HG02588 (cell line): ENCODE measurements at regions not wholly inside any gene's neighbourhood (a gene's known extent, or its start where the extent isn't known, plus 50 kb on each side); places are given as distances from the start of the nearest gene placed in this dataset.
"Not testable (repeated sequence)": the region's sequence is repeated elsewhere in the genome, so short reads cannot be mapped to it uniquely, and the experiment has no call there.

Experiments
- ATAC-seq: cut with Tn5 transposase; IDR thresholded peaks from one replicate; pipeline ENCODE4 v1.9.1; 2021; ENCODE audit warnings: mild to moderate bottlenecking, moderate library complexity; ENCODE audit not compliant: unreplicated experiment

GRCh38 chr1:221552792-221553191 is 189.1 kb downstream of the DUSP10 start:
- not testable (repeated sequence) for ATAC-seq

DNA sequence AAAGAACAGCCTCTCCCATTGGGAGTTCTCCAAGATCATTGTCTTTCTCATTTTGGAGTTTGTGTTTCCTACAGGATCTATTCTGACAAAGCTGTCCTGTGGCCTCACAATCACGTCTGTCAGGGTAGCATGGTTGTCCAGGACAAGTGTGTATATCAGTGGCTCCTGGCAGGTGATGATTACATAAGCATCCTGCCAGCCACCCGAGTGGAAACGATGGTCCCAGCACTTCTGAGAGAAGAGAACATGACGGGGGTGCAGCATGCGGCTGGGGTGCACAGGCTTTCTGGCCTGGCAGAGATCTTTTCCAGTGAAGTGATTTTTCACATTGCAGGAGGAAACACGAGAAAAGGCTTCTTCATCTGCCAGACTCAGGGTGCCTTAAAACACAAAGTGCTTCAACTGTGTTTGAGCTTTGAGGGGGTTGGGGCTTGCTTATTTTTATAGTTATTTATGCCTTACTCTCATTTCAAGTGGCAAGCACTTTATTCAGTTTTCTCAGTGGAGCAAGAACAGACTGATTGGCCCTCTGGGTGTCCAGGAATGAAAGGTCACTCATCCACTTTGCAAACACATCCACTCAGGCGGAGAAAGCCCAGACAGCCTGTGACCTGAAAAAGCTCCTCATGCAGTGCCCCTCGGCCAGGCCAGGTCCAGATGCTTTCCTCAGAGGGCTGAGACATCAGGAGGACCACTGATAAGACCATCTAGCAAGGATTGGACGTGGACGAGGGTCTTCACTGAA is 186.0 kb downstream of the DUSP10 start:
- ATAC-seq: no peak

DNA sequence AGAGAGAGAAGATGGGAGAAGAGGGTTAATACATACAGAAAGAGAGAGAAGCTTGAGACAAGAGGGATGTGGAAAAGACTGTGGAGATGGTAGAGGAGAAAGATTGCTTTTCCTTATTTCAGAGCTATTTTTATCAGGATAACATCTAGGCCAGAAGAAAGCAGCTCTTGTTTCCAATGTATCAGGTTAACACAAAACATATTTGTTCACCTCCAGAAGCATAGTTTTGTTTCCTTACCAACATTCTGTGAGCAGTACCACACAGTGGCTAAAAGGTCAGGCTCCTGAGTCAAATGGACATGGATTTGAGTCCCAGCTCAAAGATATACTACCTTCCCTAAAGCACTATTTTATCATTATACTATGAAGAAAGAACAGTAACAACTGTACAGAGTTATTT is 185.5 kb downstream of the DUSP10 start:
- ATAC-seq: no peak

GRCh38 chr1:221557013-221557412 is 184.9 kb downstream of the DUSP10 start:
- no peak for ATAC-seq

DNA sequence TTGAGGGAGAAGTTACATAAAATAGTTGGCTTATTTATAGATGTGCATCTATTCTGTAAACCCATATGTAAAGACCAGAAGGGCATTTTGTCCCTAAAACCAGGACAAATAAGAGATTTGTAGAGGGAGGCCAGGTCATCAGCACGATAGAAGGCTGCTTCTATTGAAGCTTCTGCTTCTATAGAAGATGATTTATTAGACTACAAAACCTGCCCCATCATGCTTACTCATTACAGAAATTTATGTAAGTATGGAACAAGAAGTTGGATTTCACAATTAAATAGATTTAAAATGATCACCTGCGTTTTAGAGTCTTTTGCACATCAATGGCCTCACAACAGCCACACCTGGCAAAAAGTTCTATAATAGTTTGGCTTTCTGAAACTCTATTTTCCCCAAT is 183.5 kb downstream of the DUSP10 start:
- no peak for ATAC-seq

- ATAC-seq: no peak
These were observed 182.0 kb downstream of the DUSP10 start for GRCh38 chr1:221559911-221560310.

DNA sequence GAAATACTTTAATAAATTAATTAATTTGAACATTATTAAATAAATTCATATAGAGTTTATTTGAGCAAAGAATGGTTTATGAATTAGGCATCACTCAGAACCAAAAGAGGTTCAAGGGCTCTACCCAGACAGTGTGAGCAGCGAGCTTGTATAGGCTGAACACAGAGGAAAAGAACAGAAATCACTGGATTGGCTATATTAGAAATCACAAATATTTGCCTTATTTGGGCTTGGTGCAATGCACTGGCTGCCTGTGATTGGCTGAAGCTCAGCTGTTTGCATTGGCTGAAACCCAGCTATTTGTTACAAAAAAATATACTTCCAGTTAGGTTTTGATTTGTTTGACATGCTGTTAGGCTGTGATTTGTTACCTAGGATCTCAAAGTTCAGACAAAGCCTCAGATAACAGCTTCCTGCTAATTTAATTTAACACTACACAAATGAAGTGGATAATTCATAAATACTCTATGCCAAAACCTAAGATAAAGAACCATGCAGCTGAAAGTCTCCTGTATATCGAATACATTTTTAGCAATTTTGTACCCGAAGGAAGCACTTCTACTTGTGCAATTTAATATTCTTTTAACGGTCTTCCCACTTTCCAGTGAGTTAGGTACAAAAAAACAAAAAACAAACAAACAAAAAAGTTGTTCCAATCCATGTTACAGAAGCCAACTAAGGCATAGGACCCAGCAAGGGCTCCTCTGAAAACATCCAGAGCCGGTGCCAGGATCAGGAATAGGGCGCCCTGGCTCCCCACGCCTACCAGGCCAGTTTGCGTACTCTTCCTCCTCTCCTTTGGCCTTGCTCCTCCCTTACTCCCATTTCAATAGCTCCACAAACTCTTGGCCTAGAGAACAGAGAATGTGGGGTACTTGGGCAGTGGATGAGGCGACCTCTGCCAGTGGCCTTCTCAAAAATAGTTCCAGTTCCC is 179.1 kb downstream of the DUSP10 start:
- ATAC-seq: no peak

GRCh38 chr1:221563476-221563921 is 178.4 kb downstream of the DUSP10 start:
- ATAC-seq: no peak

- no peak for ATAC-seq
These were observed 177.0 kb downstream of the DUSP10 start for GRCh38 chr1:221564891-221565290.

DNA sequence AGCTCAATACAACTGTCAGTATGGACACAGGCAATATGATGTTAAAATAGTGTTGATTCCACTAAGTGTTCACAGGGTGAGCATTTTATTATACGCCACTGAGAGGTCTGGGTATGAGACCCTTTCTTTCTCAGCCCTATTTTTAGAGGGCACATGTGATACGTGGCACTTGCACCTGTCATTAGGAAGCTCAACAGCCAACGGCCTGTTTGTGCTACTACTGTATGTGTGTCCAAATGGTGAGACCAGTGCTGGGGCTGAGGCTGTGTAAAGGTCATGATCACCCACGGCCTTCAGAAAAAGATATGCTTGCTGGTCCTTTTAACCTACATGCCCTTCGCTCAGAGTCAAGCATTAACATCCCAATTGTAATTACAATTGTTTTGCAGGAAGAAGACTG is 176.2 kb downstream of the DUSP10 start:
- ATAC-seq: no peak

DNA sequence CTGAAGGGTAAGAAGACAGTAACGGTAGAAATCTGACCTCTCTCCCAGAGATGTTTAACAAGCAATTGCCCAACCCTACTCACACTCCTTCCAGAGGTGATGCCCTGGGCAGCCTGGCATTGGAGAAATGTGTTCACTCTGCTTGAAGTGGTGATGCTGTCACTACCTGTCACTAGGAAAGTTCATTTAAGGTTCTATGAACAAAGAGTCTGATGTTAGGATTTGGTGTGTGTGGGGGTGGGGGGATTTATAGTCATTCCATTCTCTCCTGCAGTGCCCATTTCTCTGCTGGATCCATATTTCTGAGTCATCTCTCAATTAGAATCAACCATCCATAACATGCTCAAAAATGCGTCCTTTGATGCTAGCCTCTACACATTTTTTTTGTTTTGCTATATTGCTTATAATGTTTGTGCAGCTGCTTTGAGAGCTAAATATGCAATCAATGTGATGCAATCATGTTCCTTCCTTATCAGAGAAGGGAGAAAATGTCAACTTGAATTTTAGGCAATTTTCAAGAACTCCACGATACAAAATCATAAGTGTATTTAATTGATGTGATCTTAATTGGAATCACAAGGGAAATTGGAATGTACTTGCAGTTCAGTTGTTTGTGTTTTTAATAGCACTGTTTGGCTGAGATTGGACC is 173.9 kb downstream of the DUSP10 start:
- no peak for ATAC-seq

DNA sequence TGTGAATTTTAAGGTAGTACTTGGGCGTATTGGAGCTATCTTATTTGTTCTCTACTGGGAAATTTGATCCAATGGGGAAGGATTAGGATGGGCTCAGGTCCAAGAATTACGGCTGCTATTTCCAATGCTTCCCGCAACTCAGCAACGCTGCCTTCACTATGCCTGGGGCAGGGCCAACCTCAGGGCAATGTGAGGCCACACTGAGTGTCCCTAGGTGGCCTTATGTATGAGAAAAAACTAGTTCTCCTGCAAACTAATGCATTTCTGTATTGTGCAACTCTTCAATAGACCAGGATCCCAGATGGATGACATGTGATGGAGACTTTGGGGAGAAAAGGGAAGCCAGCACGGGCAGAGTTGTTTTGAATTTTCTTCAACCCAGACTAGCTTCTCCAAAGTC is 168.1 kb downstream of the DUSP10 start:
- ATAC-seq: no peak

- ATAC-seq: no peak
These were observed 167.4 kb downstream of the DUSP10 start for GRCh38 chr1:221574529-221574928.

- ATAC-seq: no peak
These were observed 166.3 kb downstream of the DUSP10 start for GRCh38 chr1:221575605-221576004.

DNA sequence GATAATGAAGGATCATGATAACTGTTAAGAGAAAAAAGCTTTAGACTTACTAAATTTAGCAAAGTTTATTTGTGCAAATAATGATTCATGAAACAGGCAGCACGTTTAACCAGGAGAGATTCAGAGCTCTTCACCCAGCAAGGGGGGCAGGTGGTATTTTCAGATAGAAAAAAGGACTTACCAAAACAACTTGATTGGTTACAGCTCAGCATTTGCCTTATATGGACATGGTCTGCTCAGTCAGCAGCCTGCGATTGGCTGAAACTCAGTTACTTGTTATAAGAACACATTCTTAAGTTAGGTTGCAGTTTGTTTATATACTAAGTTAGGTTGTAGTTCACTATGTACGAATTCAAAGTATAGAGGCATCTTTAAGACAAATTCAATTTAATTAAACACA is 165.6 kb downstream of the DUSP10 start:
- no peak for ATAC-seq

DNA sequence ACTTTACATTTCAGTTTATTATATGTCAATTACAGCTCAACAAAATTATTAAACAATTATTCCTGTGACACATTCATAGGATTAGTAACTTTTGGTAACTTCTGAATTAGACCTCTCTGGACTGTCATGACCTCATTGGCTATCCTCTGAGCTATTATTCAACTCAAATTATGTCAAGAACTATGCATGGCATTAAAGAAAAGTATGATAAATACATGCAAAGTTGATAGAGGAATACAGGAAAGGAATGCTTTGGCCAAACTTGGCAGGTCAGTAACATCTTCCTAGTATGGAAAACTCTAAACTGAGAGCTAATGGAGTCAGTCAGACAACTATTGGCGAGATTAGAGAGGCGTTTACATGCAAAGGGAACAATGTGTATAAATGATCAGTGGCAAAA is 158.4 kb downstream of the DUSP10 start:
- ATAC-seq: no peak

DNA sequence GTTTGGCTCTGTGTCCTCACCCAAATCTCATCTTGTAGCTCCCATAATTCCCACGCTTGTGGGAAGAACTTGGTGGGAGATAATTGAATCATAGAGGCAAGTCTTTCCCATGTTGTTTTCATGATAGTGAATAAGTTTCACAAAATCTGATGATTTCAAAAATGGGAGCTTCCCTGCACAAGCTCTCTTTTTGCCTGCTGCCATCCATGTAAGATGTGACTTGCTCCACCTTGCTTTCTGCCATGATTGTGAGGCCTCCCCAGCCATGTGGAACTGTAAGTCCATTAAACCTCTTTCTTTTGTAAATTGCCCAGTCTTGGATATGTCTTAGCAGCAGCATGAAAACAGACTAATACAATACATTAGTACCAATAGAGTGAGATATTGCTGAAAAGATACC is 154.9 kb downstream of the DUSP10 start:
- not testable (repeated sequence) for ATAC-seq

- ATAC-seq: not testable (repeated sequence)
These were observed 150.6 kb downstream of the DUSP10 start for GRCh38 chr1:221591250-221591649.

DNA sequence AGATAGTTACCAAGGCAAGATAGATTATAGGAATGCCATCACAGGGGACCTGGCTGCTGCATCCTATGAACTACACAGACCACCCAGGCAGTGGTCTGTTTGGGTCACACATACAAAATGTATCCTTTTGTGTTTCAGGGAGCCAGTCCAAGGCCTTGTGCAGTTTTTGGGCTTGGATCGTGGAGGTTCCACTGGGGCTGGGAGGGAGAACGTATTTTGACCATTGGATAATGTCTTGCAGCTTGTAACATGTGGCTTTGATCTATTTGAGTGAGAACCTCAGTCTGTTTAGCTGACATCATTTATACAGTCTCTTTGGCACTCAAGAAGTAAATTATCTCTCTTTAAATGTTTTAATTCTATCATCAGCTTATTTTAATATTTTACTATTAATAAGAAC is 147.3 kb downstream of the DUSP10 start:
- ATAC-seq: no peak

DNA sequence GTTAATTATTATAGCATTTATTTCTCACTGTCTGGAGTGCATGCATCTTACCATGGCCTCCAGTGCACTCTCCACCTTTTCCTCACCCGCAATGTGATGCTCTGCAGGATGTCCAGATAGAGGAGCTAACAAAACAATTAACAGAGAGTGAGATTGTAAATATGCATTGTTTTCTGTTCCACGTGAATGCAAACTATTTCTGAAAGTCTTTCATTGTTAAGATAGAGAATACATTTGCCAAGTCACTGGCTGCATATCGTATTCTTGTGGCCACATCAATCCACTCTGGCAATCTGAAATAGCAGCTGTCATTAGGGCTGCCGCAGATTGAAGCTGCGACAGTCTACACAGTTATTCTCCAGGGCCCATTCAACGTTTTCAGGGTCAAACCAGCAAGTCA is 143.8 kb downstream of the DUSP10 start:
- ATAC-seq: no peak

DNA sequence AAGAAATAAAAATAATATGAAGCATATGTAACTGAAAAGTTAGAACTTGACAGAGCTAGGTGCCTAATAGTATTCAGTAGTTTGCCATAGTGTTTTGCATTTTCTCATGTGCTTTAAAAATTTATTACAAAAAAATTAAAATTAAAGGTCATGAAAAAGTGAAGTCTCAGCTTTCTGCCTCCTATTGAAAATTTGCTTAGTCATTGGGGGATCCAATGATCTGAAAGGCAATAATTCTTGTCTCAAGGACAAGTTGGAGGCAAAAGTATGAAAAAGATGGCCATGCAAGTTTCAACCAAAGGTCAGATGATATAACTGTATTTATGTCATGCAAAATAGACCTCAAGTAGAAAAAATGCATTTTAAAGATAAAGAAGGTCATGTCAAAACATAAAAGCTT is 140.7 kb downstream of the DUSP10 start:
- no peak for ATAC-seq

GRCh38 chr1:221602830-221603229 is 139.1 kb downstream of the DUSP10 start:
- no peak for ATAC-seq
